ENCODE measurements at regions not wholly inside any gene's neighbourhood (a gene's known extent, or its start where the extent isn't known, plus 50 kb on each side); places are given as distances from the start of the nearest gene placed in this dataset.

DNA sequence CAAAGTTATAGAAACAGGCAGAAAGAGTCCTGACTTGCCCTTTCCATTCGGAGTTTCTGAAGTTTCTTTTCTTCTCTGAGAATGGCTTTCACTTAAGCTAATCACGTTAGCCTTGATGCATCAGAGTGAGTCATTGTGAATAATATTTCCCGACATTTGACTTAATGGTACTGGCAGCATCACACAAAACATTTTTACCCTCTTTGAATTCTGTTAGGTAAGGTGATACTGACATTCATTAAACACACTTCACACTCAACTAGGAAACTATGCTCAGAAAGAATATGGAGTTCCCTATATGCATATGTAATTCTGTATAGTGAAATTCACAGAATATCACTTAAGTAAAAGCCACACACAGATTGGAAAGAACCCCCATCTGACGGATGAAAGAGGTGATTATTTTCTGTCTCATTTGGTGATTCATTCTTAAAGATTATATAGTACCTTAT is 120.8 kb upstream of the ARHGAP20 start:
- TF ChIP-seq CTCF (IDR thresholded peaks at IDR 0.05): no peak
- TF ChIP-seq POLR2A (IDR thresholded peaks at IDR 0.05): no peak
